Fibroblast of the conjunctiva (primary cell): ENCODE measurements at regions not wholly inside any gene's neighbourhood (a gene's known extent, or its start where the extent isn't known, plus 50 kb on each side); places are given as distances from the start of the nearest gene placed in this dataset.

ENCODE experiments used
- DNase-seq: peaks from one replicate; pipeline ENCODE4 v3.0.0-alpha.2; 2010; ENCODE audit warnings: low read depth

GRCh38 chr2:83784947-83785346 is 674.1 kb downstream of the SUCLG1 start:
- DNase-seq, result no peak

- DNase-seq, result no peak
Observed at GRCh38 chr2:83784315-83784714, 674.8 kb downstream of the SUCLG1 start.

GRCh38 chr2:83782122-83782521 is 677.0 kb downstream of the SUCLG1 start:
- no peak for DNase-seq

- no peak for DNase-seq
Observed at GRCh38 chr2:83764447-83765005, 694.6 kb downstream of the SUCLG1 start.

GRCh38 chr2:83757329-83757728 is 701.8 kb downstream of the SUCLG1 start:
- DNase-seq, result no peak

- DNase-seq, result no peak
Observed at GRCh38 chr2:83756219-83756618, 702.9 kb downstream of the SUCLG1 start.

- DNase-seq, result no peak
Observed at GRCh38 chr2:83747141-83747540, 711.9 kb downstream of the SUCLG1 start.

GRCh38 chr2:83744855-83745254 is 714.2 kb downstream of the SUCLG1 start:
- DNase-seq, result no peak

- DNase-seq, result peak; percentile 5
Observed at GRCh38 chr2:83742117-83742782, 716.8 kb downstream of the SUCLG1 start.

GRCh38 chr2:83730223-83730622 is 728.9 kb downstream of the SUCLG1 start:
- DNase-seq, result no peak

GRCh38 chr2:83725735-83726134 is 733.3 kb downstream of the SUCLG1 start:
- no peak for DNase-seq

- no peak for DNase-seq
Observed at GRCh38 chr2:83705146-83705545, 753.9 kb downstream of the SUCLG1 start.

- DNase-seq, result no peak
Observed at GRCh38 chr2:83703598-83703997, 755.5 kb downstream of the SUCLG1 start.

- no peak for DNase-seq
Observed at GRCh38 chr2:83696838-83697237, 762.2 kb downstream of the SUCLG1 start.

- no peak for DNase-seq
Observed at GRCh38 chr2:83695530-83695929, 763.5 kb downstream of the SUCLG1 start.

- DNase-seq, result no peak
Observed at GRCh38 chr2:83695037-83695436, 764.0 kb downstream of the SUCLG1 start.

GRCh38 chr2:83689402-83689801 is 769.7 kb downstream of the SUCLG1 start:
- DNase-seq, result no peak

GRCh38 chr2:83686863-83687262 is 772.2 kb downstream of the SUCLG1 start:
- no peak for DNase-seq

GRCh38 chr2:83674050-83674449 is 785.0 kb downstream of the SUCLG1 start:
- no peak for DNase-seq

GRCh38 chr2:83665894-83666293 is 793.2 kb downstream of the SUCLG1 start:
- DNase-seq, result no peak

- no peak for DNase-seq
Observed at GRCh38 chr2:83665154-83665553, 793.9 kb downstream of the SUCLG1 start.

GRCh38 chr2:83661711-83662110 is 797.4 kb downstream of the SUCLG1 start:
- DNase-seq, result no peak

GRCh38 chr2:83654091-83654611 is 804.9 kb downstream of the SUCLG1 start:
- DNase-seq, result no peak

GRCh38 chr2:83650898-83651297 is 808.2 kb downstream of the SUCLG1 start:
- DNase-seq, result no peak
